CD1c-positive myeloid dendritic cell (primary cell): ENCODE measurements at regions not wholly inside any gene's neighbourhood (a gene's known extent, or its start where the extent isn't known, plus 50 kb on each side); places are given as distances from the start of the nearest gene placed in this dataset.
"Not testable (repeated sequence)": the region's sequence is repeated elsewhere in the genome, so short reads cannot be mapped to it uniquely, and the experiment has no call there.

Experiments
- DNase-seq: peaks from one replicate; pipeline ENCODE4 v3.0.0-alpha.2; 2016; ENCODE audit errors: extremely low spot score

DNA sequence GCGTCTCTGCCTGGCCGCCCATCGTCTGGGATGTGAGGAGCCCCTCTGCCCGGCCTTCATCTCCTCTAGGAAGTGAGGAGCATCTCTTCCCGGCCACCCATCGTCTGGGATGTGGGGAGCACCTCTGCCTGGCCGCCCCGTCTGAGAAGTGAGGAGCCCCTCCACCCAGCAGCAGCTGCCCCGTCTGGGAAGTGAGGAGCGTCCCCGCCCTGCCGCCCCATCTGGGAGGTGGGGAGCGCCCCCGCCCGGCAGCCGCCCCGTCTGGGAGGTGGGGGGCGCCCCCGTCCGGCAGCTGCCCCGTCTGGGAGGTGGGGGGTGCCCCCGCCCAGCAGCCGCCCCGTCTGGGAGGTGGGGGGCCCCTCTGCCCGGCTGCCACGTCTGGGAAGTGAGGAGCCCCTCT, 153.7 kb upstream of the MYRIP start:
- not testable (repeated sequence) for DNase-seq

DNA sequence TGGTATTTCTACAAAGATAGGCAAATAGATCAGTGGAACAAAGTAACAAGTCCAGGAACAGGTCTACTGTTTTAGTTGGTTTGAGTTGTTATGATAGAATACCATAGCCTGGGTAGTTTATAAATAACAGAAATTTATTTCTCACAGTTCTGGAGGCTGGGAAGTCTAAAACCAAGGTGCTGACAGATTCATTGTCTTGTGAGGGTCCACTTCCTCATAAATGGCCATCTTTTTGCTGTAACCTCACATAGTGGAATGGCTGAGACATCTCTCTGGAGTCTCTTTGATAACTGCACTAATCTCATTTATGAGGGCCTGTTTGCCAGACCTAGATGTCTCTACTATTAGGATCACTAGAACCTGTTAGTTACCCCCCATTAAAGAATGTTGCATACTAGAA, 152.3 kb upstream of the MYRIP start:
- DNase-seq = no peak

DNA sequence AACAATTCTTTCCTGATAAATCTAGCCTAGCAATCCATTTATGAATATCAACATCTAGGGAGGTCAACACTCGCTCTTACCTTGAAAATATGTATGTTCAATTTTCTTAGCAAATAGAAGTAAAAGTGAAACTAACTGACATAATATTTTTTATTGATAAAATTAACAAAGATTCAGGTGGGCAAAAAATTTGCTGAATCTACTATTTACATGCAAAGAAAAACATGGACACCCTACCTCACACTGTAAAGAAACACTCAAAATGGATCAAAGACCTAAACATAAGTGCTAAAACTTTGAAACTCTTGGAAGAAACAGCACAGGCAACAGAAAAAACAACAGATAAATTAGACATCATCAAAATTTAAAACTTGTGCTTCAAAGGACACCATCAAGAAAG, 151.6 kb upstream of the MYRIP start:
- no peak for DNase-seq

- DNase-seq = no peak
These were observed 144.5 kb upstream of the MYRIP start for GRCh38 chr3:39664931-39665330.

GRCh38 chr3:39665441-39665840, 144.0 kb upstream of the MYRIP start:
- no peak for DNase-seq

GRCh38 chr3:39668420-39668819, 141.0 kb upstream of the MYRIP start:
- DNase-seq = peak; percentile 39

DNA sequence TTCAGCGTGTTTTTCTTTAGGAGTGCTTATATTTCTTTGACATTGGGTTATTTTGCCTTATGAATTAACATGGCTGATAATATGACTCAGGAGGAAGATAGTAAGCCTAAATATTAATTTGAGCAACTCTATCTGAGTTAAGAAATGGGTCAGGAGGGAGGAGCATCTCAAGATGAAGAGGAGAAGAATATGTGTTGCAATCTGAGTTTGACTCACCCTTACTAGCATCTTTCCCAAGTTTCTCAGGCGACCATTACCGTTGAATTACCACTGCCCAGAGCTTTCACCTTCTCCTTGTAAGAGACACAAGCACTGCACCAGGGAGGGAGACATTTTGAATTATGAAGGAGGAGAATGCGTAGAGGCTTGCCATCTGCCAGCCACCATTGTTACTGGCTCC, 138.3 kb upstream of the MYRIP start:
- DNase-seq = no peak

GRCh38 chr3:39671600-39671999, 137.8 kb upstream of the MYRIP start:
- DNase-seq = no peak

DNA sequence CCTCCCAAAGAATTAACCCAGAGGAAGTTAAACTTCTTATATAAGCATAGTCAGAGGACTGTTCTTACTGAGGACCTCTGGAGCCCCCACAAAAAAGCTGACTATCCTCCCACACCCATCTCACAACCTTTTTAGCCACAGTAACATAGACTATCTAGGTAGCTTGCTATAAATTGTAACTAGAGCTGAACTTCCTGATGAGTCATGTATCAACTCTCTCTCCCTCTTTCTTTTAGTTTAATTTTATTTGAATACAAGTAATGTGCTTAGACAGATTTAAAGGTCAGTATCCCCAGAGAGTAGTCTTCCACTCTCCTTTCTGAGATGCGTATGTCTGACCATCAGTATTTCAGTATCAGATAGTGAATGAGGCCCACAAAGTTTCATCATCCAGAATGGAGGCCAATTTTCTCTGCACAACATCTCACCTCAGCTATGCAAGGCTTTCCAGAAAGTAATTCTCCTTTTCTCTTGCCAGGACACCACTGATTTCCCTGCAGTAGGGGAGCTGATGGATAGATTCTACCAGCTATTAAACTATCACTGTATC, 104.0 kb upstream of the MYRIP start:
- no peak for DNase-seq

- DNase-seq = peak; percentile 24
These were observed 102.0 kb upstream of the MYRIP start for GRCh38 chr3:39707314-39707909.

GRCh38 chr3:39712413-39713048, 96.9 kb upstream of the MYRIP start:
- DNase-seq = no peak

DNA sequence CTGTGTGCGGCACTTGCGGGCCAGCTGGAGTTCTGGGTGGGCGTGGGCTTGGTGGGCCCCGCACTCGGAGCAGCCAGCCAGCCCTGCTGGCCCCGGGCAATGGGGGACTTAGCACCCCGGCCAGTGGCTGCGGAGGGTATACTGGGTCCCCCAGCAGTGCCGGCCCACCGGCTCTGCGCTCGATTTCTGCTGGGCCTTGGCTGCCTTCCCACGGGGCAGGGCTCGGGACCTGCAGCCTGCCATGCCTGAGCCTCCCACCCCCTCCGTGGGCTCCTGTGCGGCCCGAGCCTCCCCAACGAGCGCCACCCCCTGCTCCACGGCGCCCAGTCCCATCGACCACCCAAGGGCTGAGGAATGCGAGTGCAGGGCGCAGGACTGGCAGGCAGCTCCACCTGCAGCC, 96.1 kb upstream of the MYRIP start:
- not testable (repeated sequence) for DNase-seq

DNA sequence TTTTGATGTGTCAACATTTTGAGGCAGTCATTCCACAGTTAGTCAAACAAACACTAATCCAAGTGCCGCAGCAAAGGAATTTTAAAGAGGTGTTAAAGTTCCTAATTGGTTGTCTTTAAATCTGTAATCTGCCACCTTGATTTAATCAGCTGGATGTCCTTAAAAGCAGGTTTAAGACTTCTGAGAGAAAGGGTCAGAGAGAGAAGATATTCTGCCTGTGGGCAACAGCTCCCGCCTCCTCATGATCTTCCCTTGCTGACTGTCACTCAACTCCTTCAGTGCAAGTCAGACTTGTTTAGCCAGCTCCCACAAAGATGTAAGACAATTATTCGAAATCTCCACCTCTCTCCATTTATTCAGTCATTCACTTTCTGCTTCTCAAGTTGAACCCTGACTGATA, 92.6 kb upstream of the MYRIP start:
- DNase-seq = no peak

GRCh38 chr3:39718674-39719595, 90.5 kb upstream of the MYRIP start:
- no peak for DNase-seq

DNA sequence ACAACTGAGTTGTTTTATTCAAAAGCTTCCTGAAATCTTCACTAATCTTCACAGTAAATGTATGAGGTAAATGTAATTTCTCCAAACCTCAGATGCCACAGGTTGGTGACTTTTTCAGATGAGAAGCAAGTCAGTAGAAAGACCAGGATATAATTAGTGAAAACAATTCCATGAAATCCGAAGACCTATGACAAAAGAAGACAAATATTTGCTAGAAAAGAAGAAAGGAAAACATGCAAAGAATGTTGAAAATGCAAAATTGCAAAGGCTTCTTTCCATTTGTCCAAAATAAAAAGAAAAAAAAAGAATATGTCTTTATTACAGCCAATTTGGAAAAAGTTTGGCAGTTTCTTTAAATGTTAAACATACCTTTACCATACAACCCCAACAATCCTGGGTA, 88.3 kb upstream of the MYRIP start:
- no peak for DNase-seq

DNA sequence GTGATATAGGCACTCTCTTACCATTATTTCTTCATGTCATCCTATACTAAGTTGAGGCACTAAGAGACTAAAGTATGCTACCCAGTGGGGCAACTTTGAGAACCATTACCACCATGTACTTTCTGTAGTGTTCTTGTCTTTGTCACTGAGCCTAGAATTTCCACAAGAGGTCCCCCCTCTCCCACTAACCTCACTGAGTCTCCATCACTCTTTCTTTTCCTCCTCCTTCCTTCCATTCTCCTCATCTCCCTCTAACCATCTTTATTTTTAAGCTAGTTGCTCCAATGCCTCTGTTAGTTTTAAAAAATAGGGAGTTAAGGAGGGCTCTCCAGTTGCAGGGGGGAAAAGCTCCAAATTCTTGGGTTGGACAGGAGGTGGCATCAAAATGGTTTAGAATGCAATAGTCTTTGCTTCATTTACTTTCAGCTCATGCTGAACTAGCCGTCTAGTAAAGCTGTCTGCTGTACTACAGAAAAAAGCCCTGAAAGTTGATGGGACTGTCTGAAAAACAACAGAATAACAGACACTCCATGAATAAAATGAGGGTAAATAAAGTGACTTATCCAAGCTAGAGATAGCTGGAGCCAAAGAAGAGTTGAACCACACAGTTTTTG, 85.1 kb upstream of the MYRIP start:
- DNase-seq = no peak

GRCh38 chr3:39725321-39725720, 84.1 kb upstream of the MYRIP start:
- DNase-seq = no peak

GRCh38 chr3:39727415-39727814, 82.0 kb upstream of the MYRIP start:
- no peak for DNase-seq

- DNase-seq = no peak
These were observed 75.6 kb upstream of the MYRIP start for GRCh38 chr3:39733804-39734203.

GRCh38 chr3:39739658-39740057, 69.8 kb upstream of the MYRIP start:
- DNase-seq = not testable (repeated sequence)

GRCh38 chr3:39744746-39745145, 64.7 kb upstream of the MYRIP start:
- no peak for DNase-seq

- no peak for DNase-seq
These were observed 61.4 kb upstream of the MYRIP start for GRCh38 chr3:39748002-39748401.
